ENCODE measurements at regions not wholly inside any gene's neighbourhood (a gene's known extent, or its start where the extent isn't known, plus 50 kb on each side); places are given as distances from the start of the nearest gene placed in this dataset.

- DNase-seq, result no peak
- Histone ChIP-seq H3K9me3 (no peaks in the 10 kb centered on the region), H3K36me3 (no peaks in the 10 kb centered on the region), H3K4me3 (no peak overlapping the region), H3K27ac (no peak overlapping the region), H3K27me3 (ENCODE audit: low read depth) (no peaks in the 10 kb centered on the region), H3K4me1 (no peaks in the 10 kb centered on the region)
- no peak for ATAC-seq
- intact Hi-C loops (cut with DNase I), result no loop called here
- TF ChIP-seq CTCF (IDR thresholded peaks at IDR 0.05), result no peak
Observed at GRCh38 chr14:78073028-78073427, 97.1 kb upstream of the NRXN3 start.

GRCh38 chr14:78074561-78074960 lies 95.6 kb upstream of the NRXN3 start:
- H3K36me3 ChIP-seq, result no peaks in the 10 kb centered on the region
- intact Hi-C loops (cut with DNase I), result no loop called here
- H3K27ac ChIP-seq, result no peak overlapping the region
- H3K4me1 ChIP-seq, result no peaks in the 10 kb centered on the region
- no peaks in the 10 kb centered on the region for H3K9me3 ChIP-seq
- H3K27me3 ChIP-seq (ENCODE audit: low read depth), result no peaks in the 10 kb centered on the region
- ATAC-seq, result no peak
- no peak for TF ChIP-seq CTCF (IDR thresholded peaks at IDR 0.05)
- DNase-seq, result no peak
- H3K4me3 ChIP-seq, result no peak overlapping the region

- intact Hi-C loops (cut with DNase I), result no loop called here
- Histone ChIP-seq H3K4me1 (no peaks in the 10 kb centered on the region), H3K27me3 (ENCODE audit: low read depth) (no peaks in the 10 kb centered on the region), H3K36me3 (no peaks in the 10 kb centered on the region), H3K9me3 (no peaks in the 10 kb centered on the region), H3K4me3 (no peak overlapping the region), H3K27ac (no peak overlapping the region)
- DNase-seq (no peak), ATAC-seq (no peak)
- TF ChIP-seq CTCF (IDR thresholded peaks at IDR 0.05), result no peak
Observed at GRCh38 chr14:78075033-78075432, 95.1 kb upstream of the NRXN3 start.

- TF ChIP-seq CTCF (IDR thresholded peaks at IDR 0.05), result no peak
- Histone ChIP-seq H3K4me1 (no peaks in the 10 kb centered on the region), H3K27me3 (ENCODE audit: low read depth) (no peaks in the 10 kb centered on the region), H3K36me3 (no peaks in the 10 kb centered on the region), H3K4me3 (no peak overlapping the region), H3K9me3 (no peaks in the 10 kb centered on the region), H3K27ac (no peak overlapping the region)
- ATAC-seq (no peak), DNase-seq (no peak)
- intact Hi-C loops (cut with DNase I), result no loop called here
Observed at GRCh38 chr14:78075555-78076277, 94.5 kb upstream of the NRXN3 start.

- Histone ChIP-seq H3K27ac (no peak overlapping the region), H3K4me1 (no peaks in the 10 kb centered on the region), H3K4me3 (no peak overlapping the region), H3K27me3 (ENCODE audit: low read depth) (no peaks in the 10 kb centered on the region), H3K9me3 (no peaks in the 10 kb centered on the region), H3K36me3 (no peaks in the 10 kb centered on the region)
- DNase-seq, result no peak
- no peak for TF ChIP-seq CTCF (IDR thresholded peaks at IDR 0.05)
- ATAC-seq, result no peak
- intact Hi-C loops (cut with DNase I), result no loop called here
Observed at GRCh38 chr14:78081245-78081644, 88.9 kb upstream of the NRXN3 start.
